ENCODE measurements at regions not wholly inside any gene's neighbourhood (a gene's known extent, or its start where the extent isn't known, plus 50 kb on each side); places are given as distances from the start of the nearest gene placed in this dataset.

- TF ChIP-seq EZH2 (IDR thresholded peaks at IDR 0.05) = no peak
- TF ChIP-seq POLR2AphosphoS5 (IDR thresholded peaks at IDR 0.05; ENCODE audit: borderline replicate concordance, low read depth, low read length) = no peak
These were observed 431.2 kb downstream of the SOX2 start for GRCh38 chr3:182142928-182143327.
